Adipocyte (in vitro differentiated cells): ENCODE measurements at regions not wholly inside any gene's neighbourhood (a gene's known extent, or its start where the extent isn't known, plus 50 kb on each side); places are given as distances from the start of the nearest gene placed in this dataset.

Experiments used
- DNase-seq: peaks from one replicate; pipeline ENCODE4 v3.0.0-alpha.2; 2015; ENCODE audit warnings: low read depth
- H3K27me3 ChIP-seq: replicated peaks from 2 replicates; pipeline ENCODE4 v1.7.0; 2013; ENCODE audit warnings: mild to moderate bottlenecking, low read length, moderate library complexity; ENCODE audit not compliant: control insufficient read depth, insufficient read depth
- H3K36me3 ChIP-seq: 2 replicates; pipeline ENCODE4 v1.7.0; 2013; ENCODE audit warnings: low read length, mild to moderate bottlenecking, moderate library complexity; ENCODE audit not compliant: control insufficient read depth, insufficient read depth, severe bottlenecking
- H3K4me1 ChIP-seq: 2 replicates; pipeline ENCODE4 v1.7.0; 2013; ENCODE audit warnings: mild to moderate bottlenecking, low read length, moderate library complexity; ENCODE audit not compliant: control insufficient read depth, insufficient read depth
- H3K4me3 ChIP-seq: 2 replicates; pipeline ENCODE4 v1.7.0; 2013; ENCODE audit warnings: mild to moderate bottlenecking, low read length, moderate library complexity
- H3K9ac ChIP-seq: 2 replicates; pipeline ENCODE4 v1.7.0; 2013; ENCODE audit warnings: mild to moderate bottlenecking, low read length, moderate library complexity
- H3K9me3 ChIP-seq: 2 replicates; pipeline ENCODE4 v1.7.0; 2013; ENCODE audit warnings: mild to moderate bottlenecking, low read length, moderate library complexity; ENCODE audit not compliant: control insufficient read depth

DNA sequence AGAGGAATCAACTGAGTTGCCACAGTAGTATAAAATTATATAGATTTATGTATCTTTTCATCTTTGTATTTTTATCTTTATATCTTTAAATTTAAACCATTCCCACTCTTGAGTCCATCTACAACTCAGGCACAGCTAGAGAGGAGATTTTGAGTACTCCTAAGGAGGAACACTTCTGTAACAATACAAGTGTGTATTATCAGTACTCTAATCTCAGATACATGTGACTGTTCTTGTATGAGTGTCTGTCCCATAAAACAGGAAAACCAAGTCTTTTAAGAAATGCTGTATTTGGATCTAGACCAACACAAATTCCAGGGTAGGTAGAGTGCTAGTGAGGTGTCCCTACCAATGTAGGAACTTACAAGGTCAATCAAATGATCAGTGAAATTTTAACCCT, 1428.0 kb upstream of the LRRTM3 start:
- DNase-seq: no peak
- no peaks in the 10 kb centered on the region for H3K27me3 ChIP-seq
- no peak overlapping the region for H3K4me3 ChIP-seq
- H3K4me1 ChIP-seq: no peaks in the 10 kb centered on the region
- H3K36me3 ChIP-seq: no peaks in the 10 kb centered on the region
- no peaks in the 10 kb centered on the region for H3K9me3 ChIP-seq
- no peak overlapping the region for H3K9ac ChIP-seq

DNA sequence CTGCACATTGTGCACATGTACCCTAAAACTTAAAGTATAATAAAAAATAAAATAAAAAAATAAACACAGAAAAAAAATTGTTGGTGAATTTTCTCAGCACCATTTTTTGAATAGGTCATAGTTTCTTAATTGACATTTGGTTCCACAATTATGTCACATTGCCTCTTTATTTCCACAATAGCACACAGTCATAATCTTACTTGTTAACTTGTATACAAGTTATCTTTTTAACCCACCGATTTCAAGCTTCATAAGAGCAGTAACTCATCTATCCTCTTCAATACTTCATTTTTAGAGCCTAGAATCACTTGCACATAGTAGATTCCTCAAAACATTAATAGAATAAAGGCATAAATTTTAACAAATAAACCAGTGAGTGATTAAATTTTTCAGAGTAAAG, 1425.1 kb upstream of the LRRTM3 start:
- Histone ChIP-seq H3K4me1 (no peaks in the 10 kb centered on the region), H3K27me3 (no peaks in the 10 kb centered on the region), H3K4me3 (no peak overlapping the region), H3K9me3 (no peaks in the 10 kb centered on the region), H3K36me3 (no peaks in the 10 kb centered on the region), H3K9ac (no peak overlapping the region)
- no peak for DNase-seq

DNA sequence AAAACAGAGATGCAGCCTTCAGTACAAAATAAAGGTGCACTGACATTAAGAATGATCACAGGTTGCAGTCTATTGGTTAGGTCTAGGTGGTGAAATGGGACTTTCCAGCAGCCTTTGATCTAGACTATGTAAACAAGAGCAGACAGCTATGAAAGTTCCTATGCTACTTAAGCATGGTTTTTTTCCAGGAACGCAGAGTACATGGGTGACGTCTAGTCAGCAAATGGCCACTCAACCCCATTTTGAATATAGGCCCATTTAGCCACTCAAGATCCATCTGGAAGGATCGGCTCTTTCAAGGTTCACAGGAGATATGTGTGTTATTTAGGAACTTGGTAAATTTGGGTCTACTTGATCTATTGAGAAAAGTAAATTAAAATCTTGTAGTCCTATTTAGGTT, 1424.6 kb upstream of the LRRTM3 start:
- no peak overlapping the region for H3K4me3 ChIP-seq
- no peak overlapping the region for H3K9ac ChIP-seq
- no peaks in the 10 kb centered on the region for H3K36me3 ChIP-seq
- H3K4me1 ChIP-seq: no peaks in the 10 kb centered on the region
- no peaks in the 10 kb centered on the region for H3K9me3 ChIP-seq
- no peak for DNase-seq
- H3K27me3 ChIP-seq: no peaks in the 10 kb centered on the region

GRCh38 chr10:65518379-65518778, 1407.5 kb upstream of the LRRTM3 start:
- H3K9ac ChIP-seq: no peak overlapping the region
- DNase-seq: no peak

DNA sequence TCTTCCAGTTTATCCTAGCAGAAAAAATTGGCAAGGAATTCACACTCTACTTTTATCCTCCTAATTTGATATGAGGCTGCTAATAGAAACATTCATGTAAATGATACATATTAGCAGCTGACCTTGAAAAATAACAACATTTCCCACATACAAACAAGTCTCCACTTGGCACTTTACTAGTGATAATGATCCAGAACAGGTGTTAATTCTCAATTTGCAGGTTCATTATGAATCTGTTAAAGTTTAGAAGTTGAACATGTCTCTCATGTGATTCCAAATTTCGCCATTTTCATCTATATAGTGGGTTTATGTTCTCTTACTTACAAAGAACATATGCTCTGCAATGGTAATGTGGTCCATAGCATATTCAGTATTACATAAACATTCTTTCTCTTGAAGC, 1396.8 kb upstream of the LRRTM3 start:
- Histone ChIP-seq H3K27me3 (no peaks in the 10 kb centered on the region), H3K9me3 (no peaks in the 10 kb centered on the region), H3K4me1 (no peaks in the 10 kb centered on the region), H3K9ac (no peak overlapping the region), H3K4me3 (no peak overlapping the region), H3K36me3 (no peaks in the 10 kb centered on the region)
- no peak for DNase-seq

More at GRCh38 chr10:65518379-65518778, 1407.5 kb upstream of the LRRTM3 start:
- Histone ChIP-seq H3K9me3 (no peaks in the 10 kb centered on the region), H3K27me3 (no peaks in the 10 kb centered on the region), H3K4me3 (no peak overlapping the region), H3K4me1 (no peaks in the 10 kb centered on the region), H3K36me3 (no peaks in the 10 kb centered on the region)

DNA sequence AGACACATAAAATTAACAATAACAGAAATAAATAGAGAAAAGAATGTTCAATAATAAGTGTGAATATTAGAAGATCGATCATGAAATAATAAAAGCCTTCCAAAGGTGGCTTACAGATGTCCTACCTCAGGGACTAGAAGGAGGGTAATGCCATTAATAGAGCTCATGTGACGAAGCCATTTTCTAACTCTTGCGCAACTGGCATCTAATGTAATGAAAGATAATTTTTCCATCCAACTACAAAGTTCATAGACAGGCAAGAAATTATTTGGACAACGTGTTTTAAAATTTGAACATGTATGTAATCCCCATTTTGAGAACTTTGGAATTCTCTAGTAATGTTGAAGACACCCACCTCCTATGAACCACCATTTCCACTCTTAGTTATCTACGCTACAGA, 1394.3 kb upstream of the LRRTM3 start:
- H3K9me3 ChIP-seq: no peaks in the 10 kb centered on the region
- no peak for DNase-seq
- H3K4me1 ChIP-seq: no peaks in the 10 kb centered on the region
- no peaks in the 10 kb centered on the region for H3K36me3 ChIP-seq
- no peaks in the 10 kb centered on the region for H3K27me3 ChIP-seq
- no peak overlapping the region for H3K9ac ChIP-seq
- no peak overlapping the region for H3K4me3 ChIP-seq

DNA sequence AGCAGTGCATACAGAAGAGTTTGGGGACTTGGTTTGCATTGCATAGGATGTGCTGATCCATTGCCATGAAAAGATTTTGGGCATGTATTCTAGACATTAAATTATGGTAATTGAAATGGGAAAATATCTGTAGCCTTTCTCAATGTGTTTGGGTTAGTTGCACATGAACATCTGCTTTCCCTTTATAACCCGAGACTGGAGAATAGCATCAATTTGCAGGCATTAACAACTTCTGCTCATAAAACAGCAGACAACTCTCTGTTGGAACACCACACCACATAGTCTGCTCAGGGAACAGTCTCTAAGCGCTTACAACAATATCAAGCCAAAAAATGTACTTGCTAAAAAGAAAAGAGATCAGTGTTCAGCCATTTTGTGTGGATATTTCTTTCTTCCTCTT, 1391.1 kb upstream of the LRRTM3 start:
- Histone ChIP-seq H3K4me3 (no peak overlapping the region), H3K36me3 (no peaks in the 10 kb centered on the region), H3K4me1 (no peaks in the 10 kb centered on the region), H3K27me3 (no peaks in the 10 kb centered on the region), H3K9ac (no peak overlapping the region), H3K9me3 (no peaks in the 10 kb centered on the region)
- DNase-seq: no peak

DNA sequence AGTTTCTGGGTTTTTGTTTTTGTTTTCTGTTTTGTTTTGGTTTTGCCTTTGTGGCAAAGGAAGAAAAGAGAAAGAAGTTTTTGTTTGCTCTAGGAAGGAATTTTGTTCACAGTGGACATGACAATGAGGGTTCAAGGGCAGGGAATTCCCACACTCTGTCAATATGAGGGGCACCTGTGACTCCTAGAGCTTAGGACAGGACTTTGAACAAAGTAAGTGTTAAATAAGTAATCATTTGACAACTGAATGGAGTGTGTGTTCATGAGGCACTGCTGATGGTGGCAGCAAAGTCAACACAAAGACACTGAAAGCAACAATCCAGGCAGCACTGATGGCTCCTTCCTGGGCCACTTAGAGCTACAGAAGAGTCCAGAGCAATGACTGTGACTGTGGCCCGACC, 1381.1 kb upstream of the LRRTM3 start:
- Histone ChIP-seq H3K4me3 (no peak overlapping the region), H3K9ac (no peak overlapping the region), H3K27me3 (no peaks in the 10 kb centered on the region), H3K4me1 (no peaks in the 10 kb centered on the region), H3K9me3 (peaks cover 3% of the 10 kb centered on the region), H3K36me3 (no peaks in the 10 kb centered on the region)
- no peak for DNase-seq

- peaks cover 3% of the 10 kb centered on the region for H3K9me3 ChIP-seq
- DNase-seq: no peak
- no peaks in the 10 kb centered on the region for H3K36me3 ChIP-seq
- no peak overlapping the region for H3K4me3 ChIP-seq
- H3K27me3 ChIP-seq: no peaks in the 10 kb centered on the region
- no peak overlapping the region for H3K9ac ChIP-seq
- no peaks in the 10 kb centered on the region for H3K4me1 ChIP-seq
These were observed 1377.8 kb upstream of the LRRTM3 start for GRCh38 chr10:65548001-65548400.

DNA sequence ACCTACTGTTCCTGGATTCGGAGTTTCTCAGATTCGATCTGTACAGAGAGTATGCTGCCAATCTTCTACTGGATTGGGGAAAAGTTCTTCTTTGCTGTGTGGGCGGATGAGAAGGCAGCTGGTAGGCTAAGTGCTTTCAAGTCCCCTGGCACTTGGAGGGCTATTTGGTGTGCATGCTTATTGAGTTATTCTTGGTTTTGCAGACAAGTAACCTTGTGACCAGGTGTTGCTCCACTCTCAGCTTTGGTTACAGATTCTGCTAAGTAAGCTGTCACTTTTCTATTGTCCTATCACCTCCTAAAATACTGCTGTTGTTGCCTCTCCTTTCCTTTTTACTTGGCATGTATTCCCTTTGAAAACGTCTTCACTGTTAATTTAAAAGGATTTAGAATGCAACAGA, 1375.1 kb upstream of the LRRTM3 start:
- DNase-seq: no peak
- Histone ChIP-seq H3K4me3 (no peak overlapping the region), H3K27me3 (no peaks in the 10 kb centered on the region), H3K9ac (no peak overlapping the region), H3K36me3 (no peaks in the 10 kb centered on the region), H3K9me3 (no peaks in the 10 kb centered on the region), H3K4me1 (no peaks in the 10 kb centered on the region)

DNA sequence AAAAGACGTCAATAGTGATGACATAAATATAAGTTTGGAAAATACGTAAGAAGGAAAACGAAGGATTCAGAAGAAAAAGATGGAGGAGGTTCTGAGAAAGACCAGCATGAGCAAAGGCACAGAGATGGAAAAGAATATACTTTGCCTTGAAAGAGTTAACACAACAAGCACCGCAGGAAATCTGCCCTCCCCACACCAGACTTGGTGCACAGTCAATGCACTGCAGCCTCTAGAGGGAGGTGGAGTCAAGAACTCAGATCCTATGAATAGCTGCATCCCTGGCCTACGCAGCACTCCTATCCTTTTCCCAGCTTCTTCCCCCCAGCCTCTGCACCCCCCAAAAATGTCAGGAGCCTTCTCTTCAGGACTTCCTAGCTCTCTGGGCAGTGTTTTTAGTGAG, 1370.6 kb upstream of the LRRTM3 start:
- Histone ChIP-seq H3K36me3 (no peaks in the 10 kb centered on the region), H3K4me3 (no peak overlapping the region), H3K27me3 (no peaks in the 10 kb centered on the region), H3K9me3 (no peaks in the 10 kb centered on the region), H3K4me1 (no peaks in the 10 kb centered on the region), H3K9ac (no peak overlapping the region)
- DNase-seq: no peak

GRCh38 chr10:65556006-65556405, 1369.8 kb upstream of the LRRTM3 start:
- DNase-seq: no peak

More at GRCh38 chr10:65556006-65556405, 1369.8 kb upstream of the LRRTM3 start:
- Histone ChIP-seq H3K4me3 (no peak overlapping the region), H3K27me3 (no peaks in the 10 kb centered on the region), H3K36me3 (no peaks in the 10 kb centered on the region), H3K9ac (no peak overlapping the region), H3K9me3 (no peaks in the 10 kb centered on the region), H3K4me1 (no peaks in the 10 kb centered on the region)
